Left forelimb (tissue), 1 donor: ENCODE measurements at regions not wholly inside any gene's neighbourhood (a gene's known extent, or its start where the extent isn't known, plus 50 kb on each side); places are given as distances from the start of the nearest gene placed in this dataset.
"Not testable (repeated sequence)": the region's sequence is repeated elsewhere in the genome, so short reads cannot be mapped to it uniquely, and the experiment has no call there.

ENCODE experiments used
- DNase-seq: peaks from one replicate; pipeline ENCODE4 v3.0.0-alpha.2; 2018; ENCODE audit warnings: low spot score

GRCh38 chr14:71432334-71433110 lies 499.7 kb upstream of the RGS6 start:
- no peak for DNase-seq

GRCh38 chr14:71433303-71433702 lies 498.9 kb upstream of the RGS6 start:
- no peak for DNase-seq

DNA sequence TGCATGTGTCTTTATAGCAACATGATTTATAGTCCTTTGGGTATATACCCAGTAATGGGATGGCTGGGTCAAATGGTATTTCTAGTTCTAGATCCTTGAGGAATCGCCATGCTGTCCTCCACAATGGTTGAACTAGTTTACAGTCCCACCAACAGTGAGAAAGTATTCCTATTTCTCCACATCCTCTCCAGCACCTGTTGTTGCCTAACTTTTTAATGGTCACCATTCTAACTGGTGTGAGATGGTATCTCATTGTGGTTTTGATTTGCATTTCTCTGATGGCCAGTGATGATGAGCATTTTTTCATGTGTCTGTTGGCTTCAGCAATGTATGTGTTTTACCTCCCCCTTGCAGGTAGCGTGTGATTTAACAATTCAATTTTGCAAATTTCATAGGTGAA lies 496.6 kb upstream of the RGS6 start:
- not testable (repeated sequence) for DNase-seq

DNA sequence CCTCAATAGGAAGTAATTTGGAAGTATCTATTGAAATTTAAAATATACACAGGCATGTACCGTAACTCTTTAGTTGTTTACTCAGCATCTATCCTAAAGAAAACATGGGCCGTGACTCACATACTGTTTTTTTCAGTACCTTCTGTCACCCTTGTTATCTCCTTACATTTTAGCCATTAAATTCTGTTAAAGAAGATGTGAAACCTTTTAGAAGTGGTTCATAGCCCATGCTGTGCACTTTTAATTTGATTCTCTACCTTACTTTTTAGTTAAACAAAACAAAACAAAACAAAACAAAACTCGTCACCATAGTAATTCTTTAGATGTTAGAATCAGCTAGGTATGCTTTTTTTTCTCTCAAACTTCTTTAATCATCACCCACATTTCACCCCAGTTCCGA lies 494.4 kb upstream of the RGS6 start:
- DNase-seq, result no peak

GRCh38 chr14:71438684-71439083 lies 493.5 kb upstream of the RGS6 start:
- DNase-seq, result no peak

GRCh38 chr14:71441126-71441525 lies 491.1 kb upstream of the RGS6 start:
- no peak for DNase-seq

DNA sequence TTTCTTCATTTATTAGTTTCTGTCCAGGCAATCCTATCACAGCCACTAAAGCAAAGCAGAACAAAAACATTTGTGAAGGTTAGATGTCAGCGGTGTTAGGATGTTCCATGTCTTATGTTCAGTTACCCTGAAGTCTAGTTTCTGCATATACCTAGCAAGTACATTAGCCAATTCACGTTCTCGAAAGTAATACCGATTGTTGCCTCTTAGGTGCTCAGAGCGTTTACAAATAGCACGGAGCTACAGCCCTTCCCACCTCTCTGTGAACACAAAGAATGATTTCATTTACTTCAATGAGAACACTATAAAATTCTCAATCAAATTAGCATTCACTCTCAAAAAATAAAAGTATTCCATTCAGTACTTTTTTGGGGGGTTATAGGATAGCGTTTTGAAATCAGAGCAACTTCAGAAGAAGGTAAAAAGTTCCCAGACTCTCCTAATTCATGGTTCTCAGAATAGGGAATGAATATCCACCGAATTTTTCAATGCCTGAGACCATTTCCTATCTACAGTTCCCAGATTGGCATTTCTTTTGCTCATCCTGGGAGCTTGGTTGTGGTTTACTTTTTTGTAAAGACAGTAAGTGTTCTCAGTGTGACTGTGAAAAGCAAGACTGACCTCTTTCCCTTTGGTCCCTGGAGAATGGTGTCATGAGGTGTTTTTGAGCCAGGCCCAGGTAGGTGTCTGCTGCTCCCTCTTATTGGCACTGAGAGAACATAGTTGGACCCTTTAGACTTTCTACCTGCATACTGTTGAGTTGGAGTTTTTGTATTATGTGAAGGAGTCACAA lies 488.0 kb upstream of the RGS6 start:
- DNase-seq, result no peak

DNA sequence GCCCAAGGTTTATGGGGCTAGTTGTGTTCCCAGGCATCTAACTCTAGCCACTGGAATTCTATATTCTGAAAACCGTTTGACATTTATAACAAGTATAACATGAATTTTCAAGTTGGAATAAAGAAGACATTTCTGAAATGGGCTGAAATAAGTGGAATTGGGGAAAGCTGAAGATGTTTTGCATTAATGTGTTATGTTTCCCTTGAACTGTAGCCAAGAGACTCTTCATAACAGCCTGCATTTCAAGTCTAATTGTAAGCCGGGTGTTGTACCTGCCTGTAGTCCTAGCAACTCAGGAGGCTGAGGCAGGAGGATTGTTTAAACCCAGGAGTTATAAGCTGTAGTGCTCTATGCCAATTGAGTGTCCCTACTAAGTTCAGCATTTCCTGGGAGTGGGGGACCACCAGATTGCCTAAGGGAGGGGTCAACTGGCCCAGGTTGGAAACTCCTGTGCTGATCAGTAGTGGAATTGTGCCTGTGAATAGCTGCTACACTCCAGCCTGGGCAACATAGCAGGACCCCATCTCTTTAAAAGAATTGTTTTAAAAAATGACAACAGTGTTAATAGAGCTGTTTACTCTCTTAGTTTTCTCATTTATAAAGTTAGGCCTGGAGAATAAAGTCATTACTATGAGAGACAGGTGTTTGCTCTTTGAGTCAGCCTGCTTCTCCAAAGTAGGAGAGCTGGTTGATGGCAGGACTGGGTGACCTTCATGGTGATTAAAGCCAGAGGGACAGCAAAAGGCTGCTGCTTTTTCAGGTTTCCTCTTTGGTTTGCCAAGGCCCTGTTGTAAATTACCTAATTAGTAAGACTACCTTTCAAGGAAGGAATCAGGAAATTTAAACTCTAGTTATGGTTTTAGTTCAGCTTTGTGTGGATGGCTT lies 483.6 kb upstream of the RGS6 start:
- DNase-seq, result no peak

DNA sequence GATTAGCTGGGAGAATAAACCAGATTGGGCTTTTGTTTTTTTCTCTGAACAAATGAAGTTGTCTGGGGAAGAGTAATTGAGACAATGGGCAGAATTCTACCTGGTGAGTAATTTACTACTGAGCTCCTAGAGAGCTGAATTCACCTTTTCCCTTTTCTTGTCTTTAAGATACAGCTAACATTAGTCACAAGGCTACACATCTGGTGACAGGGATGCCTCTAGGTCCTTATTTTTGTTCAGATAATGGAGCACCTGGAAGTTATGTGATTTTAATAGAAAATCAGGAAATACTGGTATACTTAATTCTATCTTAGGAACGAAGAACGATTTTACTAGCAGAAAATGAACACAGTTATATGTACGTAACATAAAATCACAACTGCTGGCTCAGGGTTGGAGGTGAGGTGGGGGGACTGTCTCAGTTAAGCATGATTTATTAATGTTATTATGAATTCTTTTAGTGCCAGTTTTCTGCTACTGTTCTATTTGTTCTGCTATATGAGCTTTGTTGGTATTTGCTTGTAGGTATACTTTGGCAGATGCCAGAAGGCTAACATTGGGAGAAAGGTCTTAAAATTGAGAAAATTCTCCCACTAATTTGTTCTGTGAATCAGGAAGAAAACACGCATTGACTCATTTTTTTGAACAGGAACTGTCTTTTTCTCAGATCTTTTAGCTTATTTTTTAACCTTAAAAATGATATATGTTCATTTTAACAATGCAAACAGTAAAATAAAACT lies 482.7 kb upstream of the RGS6 start:
- no peak for DNase-seq

- no peak for DNase-seq
Measured at GRCh38 chr14:71451501-71451900, 480.7 kb upstream of the RGS6 start.

DNA sequence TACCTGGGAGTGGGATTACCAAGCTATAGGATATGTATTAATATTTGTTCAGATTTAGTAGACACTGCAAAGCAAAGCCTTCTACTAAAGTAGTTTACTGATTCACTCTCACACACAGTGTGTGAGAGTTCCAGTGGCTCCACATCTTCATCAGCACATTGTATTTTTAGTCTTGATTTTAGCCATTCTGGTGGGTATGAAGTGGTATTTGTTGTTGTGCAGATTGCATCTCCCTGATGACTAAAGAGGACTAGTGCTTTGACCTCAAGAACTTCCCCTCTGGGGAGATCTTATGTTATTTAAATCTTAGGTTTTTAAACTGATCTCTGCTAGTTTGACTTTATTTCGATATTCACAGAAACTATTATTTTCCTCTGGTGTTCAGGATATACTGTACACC lies 479.7 kb upstream of the RGS6 start:
- no peak for DNase-seq

DNA sequence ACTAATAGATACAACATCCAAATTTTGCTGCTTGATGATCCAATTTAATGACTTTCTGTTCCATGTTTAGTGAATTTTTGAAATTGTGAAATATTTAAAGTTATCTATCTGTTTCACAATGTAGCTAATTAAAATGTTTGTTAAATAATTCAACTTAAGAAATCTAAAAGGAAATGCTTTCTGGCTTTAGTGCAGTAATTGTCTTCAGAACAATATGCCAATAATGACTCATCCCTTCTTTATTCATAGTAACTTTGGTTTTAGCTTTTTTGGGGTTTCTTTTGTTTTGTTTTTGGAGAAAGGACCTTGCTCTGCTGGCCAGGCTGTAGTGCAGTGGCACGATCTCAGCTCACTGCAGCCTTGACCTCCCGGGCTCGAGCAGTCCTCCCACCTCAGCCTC lies 479.2 kb upstream of the RGS6 start:
- DNase-seq, result no peak

DNA sequence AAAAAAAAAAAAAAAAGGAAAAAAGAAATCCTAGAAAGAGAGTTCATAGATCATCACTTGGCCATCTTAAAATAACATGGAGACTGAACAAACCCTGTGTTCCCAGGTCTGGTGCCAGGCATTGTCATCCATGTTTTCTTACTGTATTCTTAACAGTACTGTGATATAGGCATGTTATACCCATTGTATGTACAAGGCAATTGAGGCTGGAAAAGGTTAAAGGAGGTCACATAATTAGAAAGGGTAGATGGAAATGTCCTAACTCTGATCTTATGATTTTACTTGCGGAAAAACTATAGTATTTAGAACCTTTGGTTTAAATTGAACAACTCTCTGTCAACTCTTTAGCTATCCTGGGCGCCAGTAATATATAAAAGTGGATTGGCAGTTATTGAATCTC lies 478.2 kb upstream of the RGS6 start:
- DNase-seq, result no peak

- DNase-seq, result no peak
Measured at GRCh38 chr14:71454513-71455332, 477.5 kb upstream of the RGS6 start.

DNA sequence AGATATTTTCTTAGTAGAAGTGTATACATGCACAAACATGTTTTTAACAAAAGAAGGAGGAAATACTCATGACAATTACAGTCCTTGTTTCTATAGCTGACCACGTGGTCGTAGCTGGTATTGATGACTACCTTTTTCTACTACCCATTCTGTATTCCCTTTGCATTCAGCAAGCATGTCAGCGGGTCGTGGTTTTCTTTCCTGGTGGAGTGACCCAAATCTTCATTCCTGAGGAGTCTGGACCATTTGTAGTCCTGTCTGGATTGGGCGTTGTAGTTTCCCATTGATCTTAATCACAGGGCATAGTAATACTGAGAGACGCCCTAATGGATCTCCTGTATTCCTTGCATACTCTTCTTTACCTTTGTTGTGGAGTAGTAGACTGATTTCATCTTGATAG lies 472.1 kb upstream of the RGS6 start:
- DNase-seq, result no peak

- DNase-seq, result not testable (repeated sequence)
Measured at GRCh38 chr14:71461617-71462016, 470.6 kb upstream of the RGS6 start.

- DNase-seq, result no peak
Measured at GRCh38 chr14:71463807-71464206, 468.4 kb upstream of the RGS6 start.

- no peak for DNase-seq
Measured at GRCh38 chr14:71464840-71465239, 467.4 kb upstream of the RGS6 start.

GRCh38 chr14:71465316-71465715 lies 466.9 kb upstream of the RGS6 start:
- DNase-seq, result no peak

DNA sequence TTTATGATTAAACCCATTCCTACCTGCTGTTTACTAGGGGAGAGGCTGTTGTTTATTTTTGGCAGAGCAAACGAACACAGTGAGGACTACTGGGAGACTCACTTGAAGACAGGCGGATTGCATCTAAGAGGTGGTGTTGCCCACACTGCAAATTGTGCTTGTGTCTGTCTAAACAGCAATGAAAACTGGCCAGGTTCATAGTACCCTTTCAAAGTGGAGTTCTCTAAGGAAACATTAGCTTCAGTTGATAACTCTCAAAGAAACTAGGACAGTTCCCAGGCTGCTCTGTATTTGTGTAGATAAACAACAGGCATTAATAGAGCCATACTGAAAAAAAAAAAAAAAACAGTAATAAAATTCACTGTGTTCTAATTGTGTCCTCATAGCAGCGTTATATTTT lies 466.0 kb upstream of the RGS6 start:
- no peak for DNase-seq

DNA sequence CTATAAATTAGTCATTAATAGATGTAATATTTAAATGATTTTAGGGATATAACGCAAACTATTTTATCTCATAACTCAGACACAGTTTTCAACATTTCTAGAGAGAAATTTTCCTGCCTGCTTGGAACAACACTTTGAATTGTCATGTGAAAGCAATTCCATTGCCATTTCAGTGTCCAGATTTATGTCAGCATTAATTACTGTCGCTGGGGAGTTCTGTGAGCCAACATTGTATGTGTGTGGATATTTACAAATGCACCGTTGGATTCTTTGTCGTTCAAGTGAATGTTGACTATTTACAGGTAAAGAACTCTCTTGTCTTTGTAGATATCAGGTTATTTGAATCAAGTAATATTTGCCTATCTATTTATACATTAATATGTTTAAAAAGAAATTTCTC lies 465.3 kb upstream of the RGS6 start:
- DNase-seq, result no peak
